SK-N-SH (cell line): ENCODE measurements at regions not wholly inside any gene's neighbourhood (a gene's known extent, or its start where the extent isn't known, plus 50 kb on each side); places are given as distances from the start of the nearest gene placed in this dataset.
"Not testable (repeated sequence)": the region's sequence is repeated elsewhere in the genome, so short reads cannot be mapped to it uniquely, and the experiment has no call there.

Source experiments
- CTCF ChIA-PET: fragments of 300-600, 350-600 bp; formaldehyde crosslinking; extraction: SDS; loops from one replicate; lab custom pipeline; 2021; lab: Yijun Ruan, JAX
- POLR2A ChIA-PET: fragments of 350-600 bp; sonication (Branson Sonifier 250); formaldehyde crosslinking; extraction: SDS; loops from one replicate; lab custom pipeline; 2020; ENCODE audit warnings: antibody characterized with exemption, inconsistent platforms; lab: Yijun Ruan, JAX
- DNase-seq: peaks from one replicate; pipeline ENCODE4 v3.0.0; 2012
- H2AFZ ChIP-seq: fragments of 200-600 bp; sonication (generic); 2 replicates; pipeline ENCODE4 v1.8.1; 2016; ENCODE audit warnings: antibody characterized with exemption, mild to moderate bottlenecking, low read depth
- H3F3A ChIP-seq: fragments of 200-600 bp; sonication (generic); replicated peaks from 2 replicates; pipeline ENCODE3; 2016; ENCODE audit warnings: antibody characterized with exemption, mild to moderate bottlenecking; ENCODE audit not compliant: insufficient read depth
- H3K27ac ChIP-seq, 2 experiments: fragments of 200-500 bp in 1 of 2; fragments of 200-600 bp in 1 of 2; sonication (Bioruptor generic) in 1 of 2; sonication (generic), shearing (Covaris generic) in 1 of 2; 2 replicates each; pipeline versions ENCODE4 v1.5.1 to v1.6.1; 2014 to 2016; ENCODE audit warnings: low read depth in 2 of 2, inconsistent platforms in 1 of 2, low read length in 1 of 2, mild to moderate bottlenecking in 1 of 2, mixed read lengths in 1 of 2
- H3K27me3 ChIP-seq: fragments of 200-600 bp; sonication (generic), shearing (Covaris generic); 2 replicates; pipeline ENCODE4 v1.6.1; 2016; ENCODE audit warnings: mixed run types; ENCODE audit not compliant: insufficient read depth
- H3K36me3 ChIP-seq, 2 experiments: fragments of 200-500 bp in 1 of 2; fragments of 200-600 bp in 1 of 2; sonication (Bioruptor generic) in 1 of 2; sonication (generic) in 1 of 2; replicated peaks in 1 of 2; 2 replicates each; pipeline versions ENCODE3 to v1.5.1; 2014 to 2016; ENCODE audit warnings: low read length in 1 of 2, mild to moderate bottlenecking in 1 of 2; ENCODE audit not compliant: insufficient read depth in 2 of 2, control insufficient read depth in 1 of 2
- H3K4me1 ChIP-seq, 2 experiments: fragments of 200-500 bp in 1 of 2; fragments of 200-600 bp in 1 of 2; sonication (Bioruptor generic) in 1 of 2; sonication (generic), shearing (Covaris generic) in 1 of 2; 2 replicates each; pipeline versions ENCODE4 v1.5.1 to v1.6.1; 2014 to 2016; ENCODE audit warnings: low read depth in 1 of 2, low read length in 1 of 2, mixed run types in 1 of 2; ENCODE audit not compliant: insufficient read depth in 2 of 2, control insufficient read depth in 1 of 2
- H3K4me2 ChIP-seq: fragments of 200-600 bp; sonication (generic), shearing (Covaris generic); 2 replicates; pipeline ENCODE4 v1.6.1; 2017; ENCODE audit warnings: mixed run types
- H3K4me3 ChIP-seq, 2 experiments: fragments of 200-500 bp in 1 of 2; fragments of 200-600 bp in 1 of 2; sonication (Bioruptor generic) in 1 of 2; sonication (generic), shearing (Covaris generic) in 1 of 2; 2 replicates each; pipeline versions ENCODE4 v1.5.1 to v1.8.1; 2014 to 2016; ENCODE audit warnings: low read depth in 2 of 2, inconsistent platforms in 1 of 2, low read length in 1 of 2, mild to moderate bottlenecking in 1 of 2, mixed read lengths in 1 of 2, moderate library complexity in 1 of 2
- H3K79me2 ChIP-seq: fragments of 200-600 bp; sonication (generic); 2 replicates; pipeline ENCODE4 v1.8.1; 2017; ENCODE audit warnings: mild to moderate bottlenecking; ENCODE audit not compliant: insufficient read depth
- H3K9ac ChIP-seq: fragments of 200-600 bp; sonication (generic); 2 replicates; pipeline ENCODE4 v1.6.1; 2017; ENCODE audit warnings: mixed run types
- H3K9me2 ChIP-seq: fragments of 200-600 bp; sonication (generic); 2 replicates; pipeline ENCODE4 v1.6.1; 2017; ENCODE audit warnings: mixed run types
- H3K9me3 ChIP-seq: fragments of 200-600 bp; sonication (generic); 2 replicates; pipeline ENCODE4 v1.6.1; 2017; ENCODE audit warnings: mixed run types, mild to moderate bottlenecking, moderate library complexity
- H4K20me1 ChIP-seq: fragments of 200-600 bp; sonication (generic); 2 replicates; pipeline ENCODE4 v1.6.1; 2017; ENCODE audit warnings: mild to moderate bottlenecking, mixed run types; ENCODE audit not compliant: insufficient read depth
- EP300 ChIP-seq, 2 experiments: IDR thresholded peaks; 2 replicates each; pipeline versions ENCODE4 v1.4.0 to v1.6.1; 2012; ENCODE audit warnings: borderline replicate concordance in 1 of 2, low read depth in 1 of 2, low read length in 1 of 2
- GABPA ChIP-seq: IDR thresholded peaks from 2 replicates; pipeline ENCODE4 v1.4.0; 2012; ENCODE audit warnings: low read depth, mild to moderate bottlenecking
- GATA2 ChIP-seq: sonication (generic); formaldehyde crosslinking; IDR thresholded peaks from 2 replicates; pipeline ENCODE4 v1.5.0; 2020; ENCODE audit warnings: mild to moderate bottlenecking, missing genetic modification reagents
- MXI1 ChIP-seq: IDR thresholded peaks from 2 replicates; pipeline ENCODE4 v1.6.1; 2012; ENCODE audit warnings: mild to moderate bottlenecking, low read depth, low read length, improper control_type of control experiment
- NFIC ChIP-seq: IDR thresholded peaks from 2 replicates; pipeline ENCODE4 v1.4.0; 2012; ENCODE audit warnings: borderline replicate concordance
- NRF1 ChIP-seq: IDR thresholded peaks from 2 replicates; pipeline ENCODE4 v1.6.1; 2012; ENCODE audit warnings: low read depth, mild to moderate bottlenecking, low read length
- POLR2AphosphoS5 ChIP-seq: IDR thresholded peaks from 2 replicates; pipeline ENCODE4 v1.6.1; 2012; ENCODE audit warnings: low read depth, low read length
- RFX5 ChIP-seq: IDR thresholded peaks from 2 replicates; pipeline ENCODE4 v1.6.1; 2012; ENCODE audit warnings: mild to moderate bottlenecking, improper control_type of control experiment, low read length
- RXRA ChIP-seq: IDR thresholded peaks from 2 replicates; pipeline ENCODE4 v1.4.0; 2012; ENCODE audit warnings: low read depth, mild to moderate bottlenecking, borderline replicate concordance
- SIN3A ChIP-seq: IDR thresholded peaks from 2 replicates; pipeline ENCODE4 v1.6.1; 2012; ENCODE audit warnings: low read depth, mild to moderate bottlenecking, low read length, moderate library complexity, borderline replicate concordance
- WGBS: methylation state at CpG from one replicate; pipeline ENCODE4 v1.1.6; 2017; ENCODE audit warnings: low lambda C conversion rate; 5-methylcytosine and 5-hydroxymethylcytosine counted together
- TF ChIP-seq, protein P1 (sequence below): IDR thresholded peaks from 2 replicates; pipeline ENCODE4 v1.4.0; 2012; ENCODE audit warnings: low read depth, borderline replicate concordance
- TF ChIP-seq, protein P2 (sequence below): fragments of 150-350 bp; IDR thresholded peaks from 2 replicates; pipeline ENCODE4 v1.6.1; 2016; ENCODE audit warnings: mild to moderate bottlenecking, low read depth, low read length
- TF ChIP-seq, protein P3 (sequence below): IDR thresholded peaks from 2 replicates; pipeline ENCODE4 v1.4.0; 2012; ENCODE audit warnings: low read depth

DNA sequence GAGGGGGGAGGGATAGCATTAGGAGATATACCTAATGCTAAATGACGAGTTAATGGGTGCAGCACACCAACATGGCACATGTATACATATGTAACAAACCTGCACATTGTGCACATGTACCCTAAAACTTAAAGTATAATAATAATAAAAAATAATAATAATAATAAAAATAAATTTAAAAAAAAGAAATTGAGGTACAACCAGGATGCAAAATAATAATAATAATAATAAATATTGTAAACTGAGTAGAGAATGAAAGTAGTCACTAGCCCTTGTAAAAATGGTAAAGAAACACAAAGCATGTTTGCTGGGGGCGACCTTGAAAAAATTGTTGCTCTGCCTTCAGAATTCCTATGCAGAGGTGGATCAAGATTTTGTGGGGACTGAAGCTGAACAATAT is 249.7 kb upstream of the RBMS3 start:
- H4K20me1 ChIP-seq, H3K4me3 ChIP-seq, DNase-seq, H3K79me2 ChIP-seq, H3K36me3 ChIP-seq, H3K9ac ChIP-seq, H3K27ac ChIP-seq, H3K4me1 ChIP-seq, CTCF ChIA-PET, H3F3A ChIP-seq, H3K4me2 ChIP-seq, H3K9me2 ChIP-seq, H2AFZ ChIP-seq, H3K9me3 ChIP-seq, POLR2A ChIA-PET, H3K27me3 ChIP-seq: not testable (repeated sequence)
- 74% methylated on average over 2 of the region's 2 CpGs for WGBS

DNA sequence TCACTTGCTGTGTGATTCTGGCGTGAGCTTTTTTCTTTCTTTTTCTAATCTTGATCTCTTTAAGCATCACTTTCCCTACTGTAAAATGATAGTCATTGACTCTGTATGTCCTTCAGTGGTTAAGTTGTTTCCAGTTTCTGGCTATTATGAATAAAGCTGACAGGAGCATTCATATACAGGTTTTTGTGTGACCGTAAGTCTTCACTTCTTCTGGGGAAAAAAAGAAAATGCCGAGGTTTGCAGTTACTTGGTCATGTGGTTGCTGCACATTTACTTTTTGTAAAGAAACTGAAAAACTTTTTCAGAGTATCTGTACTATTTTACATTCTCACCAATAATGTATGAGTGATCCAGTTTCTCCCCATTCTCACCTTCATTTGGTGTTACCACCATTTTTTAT is 247.4 kb upstream of the RBMS3 start:
- no peaks in the 10 kb centered on the region for H3F3A ChIP-seq
- H3K9ac ChIP-seq = no peak overlapping the region
- ChIA-PET POLR2A (no interaction called here), CTCF (interaction anchor here (1.2 kb wide), 1 partner anchor 366 kb away, joined by 3 read pairs; no protein-coding TSS in a partner anchor)
- no peaks in the 10 kb centered on the region for H3K27me3 ChIP-seq
- no peak overlapping the region for H2AFZ ChIP-seq
- WGBS = 95% methylated on average over 3 of the region's 3 CpGs
- H3K9me2 ChIP-seq = no peaks in the 10 kb centered on the region
- no peak for DNase-seq
- H3K4me3 ChIP-seq = no peak overlapping the region
- H3K27ac ChIP-seq = no peak overlapping the region
- H3K4me1 ChIP-seq = no peaks in the 10 kb centered on the region
- H3K79me2 ChIP-seq = no peaks in the 10 kb centered on the region
- no peak overlapping the region for H3K4me2 ChIP-seq
- H3K9me3 ChIP-seq = no peaks in the 10 kb centered on the region
- no peaks in the 10 kb centered on the region for H4K20me1 ChIP-seq
- H3K36me3 ChIP-seq = no peaks in the 10 kb centered on the region
- TF ChIP-seq RXRA = no peak
- no peak for TF ChIP-seq NFIC
- no peak for TF ChIP-seq MXI1
- TF ChIP-seq EP300 (IDR thresholded peaks at IDR 0.05; ENCODE audit: borderline replicate concordance in 1 of 2, low read depth in 1 of 2, low read length in 1 of 2) = no peak
- no peak for TF ChIP-seq GATA2 (CRISPR knock-in tag)
- no peak for TF ChIP-seq NRF1
- no peak for TF ChIP-seq POLR2AphosphoS5
- TF ChIP-seq, protein P1, sequence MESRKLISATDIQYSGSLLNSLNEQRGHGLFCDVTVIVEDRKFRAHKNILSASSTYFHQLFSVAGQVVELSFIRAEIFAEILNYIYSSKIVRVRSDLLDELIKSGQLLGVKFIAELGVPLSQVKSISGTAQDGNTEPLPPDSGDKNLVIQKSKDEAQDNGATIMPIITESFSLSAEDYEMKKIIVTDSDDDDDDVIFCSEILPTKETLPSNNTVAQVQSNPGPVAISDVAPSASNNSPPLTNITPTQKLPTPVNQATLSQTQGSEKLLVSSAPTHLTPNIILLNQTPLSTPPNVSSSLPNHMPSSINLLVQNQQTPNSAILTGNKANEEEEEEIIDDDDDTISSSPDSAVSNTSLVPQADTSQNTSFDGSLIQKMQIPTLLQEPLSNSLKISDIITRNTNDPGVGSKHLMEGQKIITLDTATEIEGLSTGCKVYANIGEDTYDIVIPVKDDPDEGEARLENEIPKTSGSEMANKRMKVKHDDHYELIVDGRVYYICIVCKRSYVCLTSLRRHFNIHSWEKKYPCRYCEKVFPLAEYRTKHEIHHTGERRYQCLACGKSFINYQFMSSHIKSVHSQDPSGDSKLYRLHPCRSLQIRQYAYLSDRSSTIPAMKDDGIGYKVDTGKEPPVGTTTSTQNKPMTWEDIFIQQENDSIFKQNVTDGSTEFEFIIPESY = no peak
- TF ChIP-seq, protein P2, sequence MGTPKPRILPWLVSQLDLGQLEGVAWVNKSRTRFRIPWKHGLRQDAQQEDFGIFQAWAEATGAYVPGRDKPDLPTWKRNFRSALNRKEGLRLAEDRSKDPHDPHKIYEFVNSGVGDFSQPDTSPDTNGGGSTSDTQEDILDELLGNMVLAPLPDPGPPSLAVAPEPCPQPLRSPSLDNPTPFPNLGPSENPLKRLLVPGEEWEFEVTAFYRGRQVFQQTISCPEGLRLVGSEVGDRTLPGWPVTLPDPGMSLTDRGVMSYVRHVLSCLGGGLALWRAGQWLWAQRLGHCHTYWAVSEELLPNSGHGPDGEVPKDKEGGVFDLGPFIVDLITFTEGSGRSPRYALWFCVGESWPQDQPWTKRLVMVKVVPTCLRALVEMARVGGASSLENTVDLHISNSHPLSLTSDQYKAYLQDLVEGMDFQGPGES = no peak
- no peak for TF ChIP-seq SIN3A
- no peak for TF ChIP-seq RFX5
- no peak for TF ChIP-seq GABPA
- TF ChIP-seq, protein P3, sequence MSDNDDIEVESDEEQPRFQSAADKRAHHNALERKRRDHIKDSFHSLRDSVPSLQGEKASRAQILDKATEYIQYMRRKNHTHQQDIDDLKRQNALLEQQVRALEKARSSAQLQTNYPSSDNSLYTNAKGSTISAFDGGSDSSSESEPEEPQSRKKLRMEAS = no peak
